Stimulated activated CD8-positive, alpha-beta memory T cell treated with anti-CD3 and anti-CD28 coated beads, Interleukin-12 subunit alpha, Interleukin-12 subunit beta, amount 100 ng/mL, for 24 hours (primary cell): ENCODE measurements at regions not wholly inside any gene's neighbourhood (a gene's known extent, or its start where the extent isn't known, plus 50 kb on each side); places are given as distances from the start of the nearest gene placed in this dataset.
A peak's percentile ranks its signal among the peaks of the same experiment; 100 is the strongest.
"Not testable (repeated sequence)": the region's sequence is repeated elsewhere in the genome, so short reads cannot be mapped to it uniquely, and the experiment has no call there.

Experiments used
- DNase-seq: peaks from one replicate; pipeline ENCODE4 v3.0.0-alpha.2; 2020; ENCODE audit errors: extremely low read depth

GRCh38 chr22:46026899-46027210, 49.9 kb upstream of the WNT7B start:
- DNase-seq: no peak

GRCh38 chr22:46027211-46028105, 50.5 kb upstream of the WNT7B start:
- no peak for DNase-seq

GRCh38 chr22:46028106-46028991, 51.4 kb upstream of the WNT7B start:
- DNase-seq: no peak

- no peak for DNase-seq
Observed at GRCh38 chr22:46029036-46029435, 52.1 kb upstream of the WNT7B start.

- DNase-seq: no peak
Observed at GRCh38 chr22:46029574-46030200, 52.7 kb upstream of the WNT7B start.

GRCh38 chr22:46030231-46030880, 53.4 kb upstream of the WNT7B start:
- no peak for DNase-seq

- DNase-seq: no peak
Observed at GRCh38 chr22:46031066-46031465, 54.1 kb upstream of the WNT7B start.

- DNase-seq: no peak
Observed at GRCh38 chr22:46031557-46031956, 54.6 kb upstream of the WNT7B start.

GRCh38 chr22:46031965-46032851, 55.2 kb upstream of the WNT7B start:
- no peak for DNase-seq

- no peak for DNase-seq
Observed at GRCh38 chr22:46033256-46034200, 56.6 kb upstream of the WNT7B start.

- DNase-seq: not testable (repeated sequence)
Observed at GRCh38 chr22:46034480-46034879, 57.5 kb upstream of the WNT7B start.

- no peak for DNase-seq
Observed at GRCh38 chr22:46035380-46035741, 58.4 kb upstream of the WNT7B start.

GRCh38 chr22:46035742-46036557, 59.0 kb upstream of the WNT7B start:
- peak; percentile 100 for DNase-seq

- DNase-seq: no peak
Observed at GRCh38 chr22:46036558-46037408, 59.8 kb upstream of the WNT7B start.

GRCh38 chr22:46038174-46038487, 61.2 kb upstream of the WNT7B start:
- DNase-seq: no peak

GRCh38 chr22:46038516-46039430, 61.8 kb upstream of the WNT7B start:
- no peak for DNase-seq

GRCh38 chr22:46039535-46039934, 62.6 kb upstream of the WNT7B start:
- no peak for DNase-seq
